ENCODE measurements at regions not wholly inside any gene's neighbourhood (a gene's known extent, or its start where the extent isn't known, plus 50 kb on each side); places are given as distances from the start of the nearest gene placed in this dataset.
"Not testable (repeated sequence)": the region's sequence is repeated elsewhere in the genome, so short reads cannot be mapped to it uniquely, and the experiment has no call there.

DNA sequence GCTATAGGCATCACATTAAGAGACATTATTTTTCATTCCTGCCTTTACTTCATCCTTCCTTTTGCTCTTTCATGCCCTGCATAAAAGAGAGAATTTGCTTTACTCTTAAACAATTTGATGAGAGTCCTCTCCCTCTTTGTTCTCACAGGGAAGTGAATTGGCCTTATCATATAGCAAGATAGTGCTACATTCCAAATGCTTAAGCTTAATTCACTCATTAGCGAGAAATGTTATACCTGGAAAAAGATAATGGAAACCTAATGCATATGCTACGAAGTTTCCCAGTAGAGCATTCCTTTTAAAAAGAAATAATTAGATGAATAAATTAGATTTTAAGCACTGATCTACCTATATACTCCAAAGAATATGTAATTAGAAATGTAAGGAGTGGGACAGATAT is 798.8 kb downstream of the C12orf50 start:
- H3K9ac ChIP-seq = no peak overlapping the region
- H3K36me3 ChIP-seq = no peaks in the 10 kb centered on the region
- H3K4me3 ChIP-seq = no peak overlapping the region
- H4K20me1 ChIP-seq = no peaks in the 10 kb centered on the region
- no peaks in the 10 kb centered on the region for H3K4me1 ChIP-seq
- H3K27me3 ChIP-seq = no peaks in the 10 kb centered on the region
- TF ChIP-seq Cebpa-rat (IDR thresholded peaks at IDR 0.05) = no peak
- H3K27ac ChIP-seq = no peak overlapping the region
- no peak overlapping the region for H3K4me2 ChIP-seq
- no peaks in the 10 kb centered on the region for H3K9me3 ChIP-seq

DNA sequence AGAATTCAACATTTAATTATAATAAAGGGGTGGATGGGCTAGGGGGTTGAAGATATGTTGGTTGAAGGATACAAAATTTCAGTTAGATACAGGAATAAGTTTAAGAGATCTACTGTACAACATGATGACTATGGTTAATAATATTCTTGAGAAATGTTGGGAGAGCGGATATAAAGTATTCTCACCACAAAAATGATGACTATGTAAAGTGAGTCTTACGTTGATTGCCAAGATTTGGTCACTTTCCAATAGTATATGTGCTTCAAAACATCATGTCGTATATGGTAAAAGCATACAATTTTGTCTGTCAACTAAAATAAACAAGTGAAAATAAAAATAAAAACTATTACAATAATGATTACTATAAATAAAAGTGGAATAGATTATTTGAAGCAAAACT is 802.0 kb downstream of the C12orf50 start:
- Histone ChIP-seq H3K4me1 (no peaks in the 10 kb centered on the region), H3K36me3 (no peaks in the 10 kb centered on the region), H3K4me2 (no peak overlapping the region), H4K20me1 (no peaks in the 10 kb centered on the region), H3K27me3 (no peaks in the 10 kb centered on the region), H3K9ac (no peak overlapping the region), H3K9me3 (no peaks in the 10 kb centered on the region), H3K27ac (no peak overlapping the region), H3K4me3 (no peak overlapping the region)
- no peak for TF ChIP-seq Cebpa-rat (IDR thresholded peaks at IDR 0.05)

DNA sequence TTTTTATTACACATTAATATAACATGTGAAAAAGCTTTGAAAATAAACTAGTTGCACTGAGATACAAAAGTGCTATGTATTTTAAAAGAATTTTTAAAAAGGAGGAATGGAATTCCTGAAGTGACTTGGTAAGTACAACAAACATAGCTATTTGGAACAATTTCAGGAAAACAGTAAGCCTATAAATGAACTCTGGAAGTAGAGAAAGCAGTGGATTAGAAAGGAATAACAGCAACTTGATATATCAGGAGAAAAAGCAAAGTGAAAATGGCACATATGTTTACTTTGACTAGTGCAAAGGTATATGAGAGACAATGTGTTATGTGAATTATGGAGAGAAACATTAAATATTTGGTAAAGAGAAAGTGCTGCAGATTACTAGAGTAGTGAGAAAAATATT is 811.7 kb downstream of the C12orf50 start:
- no peak overlapping the region for H3K27ac ChIP-seq
- H3K9me3 ChIP-seq = no peaks in the 10 kb centered on the region
- H3K36me3 ChIP-seq = no peaks in the 10 kb centered on the region
- no peak overlapping the region for H3K4me2 ChIP-seq
- H3K4me3 ChIP-seq = no peak overlapping the region
- TF ChIP-seq Cebpa-rat (IDR thresholded peaks at IDR 0.05) = no peak
- H3K4me1 ChIP-seq = no peaks in the 10 kb centered on the region
- H4K20me1 ChIP-seq = no peaks in the 10 kb centered on the region
- H3K27me3 ChIP-seq = no peaks in the 10 kb centered on the region
- H3K9ac ChIP-seq = no peak overlapping the region

DNA sequence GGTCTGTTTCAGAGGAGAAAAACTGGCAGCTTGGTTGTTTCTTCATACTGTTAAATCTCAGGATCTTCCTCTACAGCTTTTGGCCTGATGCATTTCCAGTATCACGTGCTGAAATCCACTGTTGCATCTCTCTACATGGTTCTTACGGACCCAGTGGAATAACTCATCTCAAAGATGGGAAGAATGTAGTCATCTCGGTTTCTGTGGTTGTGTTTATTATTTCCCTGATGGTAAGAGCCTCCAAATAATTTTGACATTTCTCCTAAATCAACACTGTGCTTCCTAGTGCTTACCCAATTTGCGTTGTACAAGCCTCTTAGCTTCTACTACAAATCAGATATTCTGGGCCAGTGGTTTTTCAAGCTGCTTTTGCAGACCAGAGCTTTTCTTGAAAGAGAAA is 812.8 kb downstream of the C12orf50 start:
- TF ChIP-seq Cebpa-rat (IDR thresholded peaks at IDR 0.05) = no peak

DNA sequence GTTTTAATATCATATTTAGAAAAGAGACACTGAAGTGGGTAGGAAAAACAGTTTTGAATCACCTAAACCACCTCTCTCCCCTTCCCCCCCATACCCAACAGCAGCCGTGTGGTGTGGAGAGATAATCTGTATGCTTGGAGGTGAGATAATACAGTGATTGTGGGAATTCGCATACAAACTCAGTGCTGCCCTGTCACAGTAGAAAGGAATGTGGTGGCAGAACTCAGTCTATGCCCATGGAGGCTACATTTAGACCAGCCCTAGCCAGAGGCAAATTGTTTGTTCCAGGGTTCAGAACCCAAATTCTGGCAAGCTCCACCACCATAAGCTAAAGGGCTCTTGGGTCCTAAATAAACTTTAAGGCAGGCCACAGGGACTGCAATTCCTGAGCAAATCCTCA is 827.0 kb downstream of the C12orf50 start:
- Histone ChIP-seq H3K4me1 (no peaks in the 10 kb centered on the region), H3K27ac (no peak overlapping the region), H3K27me3 (no peaks in the 10 kb centered on the region), H3K9ac (no peak overlapping the region), H3K4me3 (no peak overlapping the region), H4K20me1 (no peaks in the 10 kb centered on the region), H3K36me3 (no peaks in the 10 kb centered on the region), H3K4me2 (no peak overlapping the region), H3K9me3 (no peaks in the 10 kb centered on the region)
- no peak for TF ChIP-seq Cebpa-rat (IDR thresholded peaks at IDR 0.05)

More for the DNA sequence above, 812.8 kb downstream of the C12orf50 start:
- H4K20me1 ChIP-seq = no peaks in the 10 kb centered on the region
- H3K9ac ChIP-seq = no peak overlapping the region
- no peaks in the 10 kb centered on the region for H3K36me3 ChIP-seq
- no peaks in the 10 kb centered on the region for H3K9me3 ChIP-seq
- H3K4me2 ChIP-seq = no peak overlapping the region
- H3K4me3 ChIP-seq = no peak overlapping the region
- H3K4me1 ChIP-seq = no peaks in the 10 kb centered on the region
- no peaks in the 10 kb centered on the region for H3K27me3 ChIP-seq
- H3K27ac ChIP-seq = no peak overlapping the region

DNA sequence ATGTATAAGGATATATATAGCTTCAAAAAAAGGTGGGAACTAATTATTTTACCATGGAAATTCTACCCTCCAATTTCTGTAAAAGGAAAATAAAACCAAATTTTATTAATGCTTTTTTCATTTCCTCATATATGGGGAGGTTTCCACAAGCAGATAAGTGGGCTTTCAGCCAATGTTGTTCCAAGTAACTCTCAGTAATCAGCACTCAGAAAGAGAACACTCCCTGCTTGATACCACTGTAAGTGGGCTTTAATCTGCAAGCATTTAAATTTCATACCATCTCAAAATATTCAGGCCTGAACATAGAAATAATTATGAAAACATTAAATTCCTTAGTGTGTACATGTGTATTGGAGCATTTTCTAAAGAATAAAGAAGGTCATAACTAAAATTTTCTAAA is 827.6 kb downstream of the C12orf50 start:
- no peak overlapping the region for H3K9ac ChIP-seq
- no peak for TF ChIP-seq Cebpa-rat (IDR thresholded peaks at IDR 0.05)
- H3K27me3 ChIP-seq = no peaks in the 10 kb centered on the region
- no peaks in the 10 kb centered on the region for H3K36me3 ChIP-seq
- no peaks in the 10 kb centered on the region for H3K9me3 ChIP-seq
- H4K20me1 ChIP-seq = no peaks in the 10 kb centered on the region
- no peaks in the 10 kb centered on the region for H3K4me1 ChIP-seq
- H3K4me2 ChIP-seq = no peak overlapping the region
- H3K27ac ChIP-seq = no peak overlapping the region
- H3K4me3 ChIP-seq = no peak overlapping the region

DNA sequence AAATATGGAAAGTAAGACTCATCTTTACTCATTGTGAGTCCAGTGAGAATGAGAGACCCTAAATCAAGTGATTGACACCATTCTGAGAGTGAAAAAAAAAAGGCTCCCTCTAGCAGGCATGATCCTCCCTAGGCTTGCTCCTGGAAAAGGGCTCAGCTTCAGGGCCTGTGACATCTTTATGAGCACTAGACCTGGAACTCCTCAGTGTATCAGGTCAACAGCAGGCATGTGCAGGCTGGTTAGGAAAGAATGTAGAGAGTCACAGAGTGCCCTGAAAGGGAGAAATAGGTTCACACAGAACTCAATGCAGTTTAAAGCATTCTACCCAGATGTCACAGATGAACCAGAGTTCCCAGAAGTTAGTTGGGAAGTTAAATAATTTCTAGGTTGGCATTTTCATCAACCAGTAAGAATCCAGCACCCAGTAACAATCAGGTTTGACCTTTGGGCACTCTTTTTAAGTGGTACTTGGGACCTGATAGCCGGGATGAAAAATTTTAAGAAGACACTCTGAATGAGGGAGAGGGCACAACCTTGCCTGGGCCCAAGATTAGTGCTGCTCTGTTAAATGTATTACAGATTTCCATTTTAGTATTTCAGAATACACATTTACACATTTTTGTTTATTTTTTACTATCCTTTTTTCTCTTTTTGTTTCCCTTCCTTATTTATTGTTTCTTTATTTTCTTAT is 828.8 kb downstream of the C12orf50 start:
- TF ChIP-seq Cebpa-rat (IDR thresholded peaks at IDR 0.05) = no peak
- no peaks in the 10 kb centered on the region for H3K27me3 ChIP-seq

DNA sequence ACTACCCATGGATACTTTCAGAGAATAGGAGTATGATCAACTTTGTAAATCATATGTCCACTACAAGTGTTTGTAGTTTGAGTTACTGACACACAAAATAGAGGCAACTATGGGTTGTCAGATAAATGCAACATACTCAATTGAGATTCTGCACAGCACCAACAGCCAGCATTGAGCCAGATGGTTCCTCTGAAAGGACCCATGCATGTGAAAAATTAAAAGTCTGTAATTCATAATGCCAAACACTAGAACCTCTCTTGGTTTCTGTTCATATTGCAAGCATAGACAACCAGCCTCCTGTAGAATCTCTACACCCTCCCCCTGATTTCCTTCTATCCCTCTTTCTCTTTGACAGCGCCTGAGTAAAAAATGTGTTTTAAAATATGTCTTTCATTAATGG is 831.0 kb downstream of the C12orf50 start:
- Histone ChIP-seq H3K9ac (no peak overlapping the region), H3K36me3 (no peaks in the 10 kb centered on the region), H3K4me3 (no peak overlapping the region), H4K20me1 (no peaks in the 10 kb centered on the region), H3K27ac (no peak overlapping the region), H3K4me1 (no peaks in the 10 kb centered on the region), H3K27me3 (no peaks in the 10 kb centered on the region), H3K9me3 (no peaks in the 10 kb centered on the region), H3K4me2 (no peak overlapping the region)
- TF ChIP-seq Cebpa-rat (IDR thresholded peaks at IDR 0.05) = no peak

More for the DNA sequence above, 828.8 kb downstream of the C12orf50 start:
- no peaks in the 10 kb centered on the region for H3K36me3 ChIP-seq
- no peak overlapping the region for H3K27ac ChIP-seq
- no peak overlapping the region for H3K4me2 ChIP-seq
- H3K4me3 ChIP-seq = no peak overlapping the region
- no peaks in the 10 kb centered on the region for H4K20me1 ChIP-seq
- no peaks in the 10 kb centered on the region for H3K4me1 ChIP-seq
- no peak overlapping the region for H3K9ac ChIP-seq
- H3K9me3 ChIP-seq = no peaks in the 10 kb centered on the region

DNA sequence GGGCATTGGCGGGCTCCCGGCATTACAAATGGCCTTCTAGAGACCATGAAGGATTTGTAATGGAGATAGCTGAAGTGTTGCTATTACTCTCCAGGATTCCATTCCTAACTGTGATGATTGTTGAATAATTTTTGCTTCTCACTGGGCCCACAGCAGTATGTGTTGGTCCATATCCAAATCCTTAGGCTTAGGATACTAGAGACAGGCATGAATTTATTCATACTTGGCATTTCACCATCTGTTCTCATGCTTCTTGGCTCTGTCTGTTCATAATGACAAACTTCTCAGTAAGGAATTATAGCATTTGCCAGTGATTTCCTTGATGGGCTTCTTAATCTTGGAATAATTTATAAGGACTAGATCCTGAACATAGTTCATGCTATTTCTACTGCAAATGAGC is 832.9 kb downstream of the C12orf50 start:
- H3K27ac ChIP-seq = no peak overlapping the region
- no peaks in the 10 kb centered on the region for H3K27me3 ChIP-seq
- no peaks in the 10 kb centered on the region for H3K9me3 ChIP-seq
- H3K36me3 ChIP-seq = no peaks in the 10 kb centered on the region
- no peak overlapping the region for H3K4me2 ChIP-seq
- H4K20me1 ChIP-seq = no peaks in the 10 kb centered on the region
- no peak overlapping the region for H3K4me3 ChIP-seq
- TF ChIP-seq Cebpa-rat (IDR thresholded peaks at IDR 0.05) = no peak
- no peaks in the 10 kb centered on the region for H3K4me1 ChIP-seq
- no peak overlapping the region for H3K9ac ChIP-seq

DNA sequence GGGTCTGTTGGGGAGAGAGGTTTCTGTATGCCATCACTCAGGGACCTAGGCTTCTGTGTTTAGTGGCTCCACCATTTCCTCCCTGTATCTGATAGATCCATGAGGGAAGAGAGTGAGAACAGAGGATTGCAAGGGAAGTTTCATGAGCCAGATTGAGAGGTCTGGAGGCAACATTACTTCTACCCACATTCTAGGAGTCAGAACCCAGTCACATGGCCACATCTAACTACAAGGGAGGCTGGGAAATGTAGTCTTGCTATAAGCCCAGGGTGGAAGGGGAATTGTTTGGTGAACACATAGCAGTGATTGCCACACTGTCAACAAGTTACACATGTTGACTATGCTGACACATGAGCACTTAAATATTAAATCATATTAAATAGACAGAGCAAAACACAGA is 834.8 kb downstream of the C12orf50 start:
- H3K9me3 ChIP-seq, H3K4me2 ChIP-seq, H4K20me1 ChIP-seq, H3K4me3 ChIP-seq, H3K36me3 ChIP-seq, H3K27ac ChIP-seq, H3K4me1 ChIP-seq, H3K9ac ChIP-seq, H3K27me3 ChIP-seq: not testable (repeated sequence)

DNA sequence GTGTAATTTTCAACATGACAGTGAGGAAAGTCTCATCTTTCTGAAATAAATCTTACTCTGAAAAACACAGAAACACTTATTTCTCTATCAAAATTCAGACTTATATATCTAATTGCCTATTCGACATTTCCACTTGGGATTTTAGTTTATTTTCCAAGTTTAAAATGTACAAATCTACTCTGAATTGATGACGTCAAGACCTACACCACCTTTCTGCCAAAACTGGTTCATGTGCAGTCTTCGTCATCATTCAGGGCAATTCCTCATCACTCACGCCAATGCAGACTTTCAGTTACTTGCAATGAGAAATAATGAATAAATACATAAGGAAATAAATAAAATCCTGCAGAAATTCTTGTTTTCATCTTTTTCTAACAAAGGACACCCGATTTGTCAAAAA is 843.8 kb downstream of the C12orf50 start:
- H3K4me3 ChIP-seq = no peak overlapping the region
- H3K9ac ChIP-seq = no peak overlapping the region
- H3K27me3 ChIP-seq = no peaks in the 10 kb centered on the region
- H3K4me2 ChIP-seq = no peak overlapping the region
- H3K4me1 ChIP-seq = no peaks in the 10 kb centered on the region
- no peak overlapping the region for H3K27ac ChIP-seq
- H3K36me3 ChIP-seq = no peaks in the 10 kb centered on the region
- H3K9me3 ChIP-seq = no peaks in the 10 kb centered on the region
- TF ChIP-seq Cebpa-rat (IDR thresholded peaks at IDR 0.05) = no peak
- no peaks in the 10 kb centered on the region for H4K20me1 ChIP-seq
